ENCODE measurements at regions not wholly inside any gene's neighbourhood (a gene's known extent, or its start where the extent isn't known, plus 50 kb on each side); places are given as distances from the start of the nearest gene placed in this dataset.
"Not testable (repeated sequence)": the region's sequence is repeated elsewhere in the genome, so short reads cannot be mapped to it uniquely, and the experiment has no call there.

- not testable (repeated sequence) for TF ChIP-seq CTCF (conservative IDR thresholded peaks at IDR 0.05; ENCODE audit: low read length); EZH2phosphoT487 (IDR thresholded peaks at IDR 0.05; ENCODE audit: borderline replicate concordance, low read depth, low read length)
Measured at GRCh38 chr10:30129326-30129725, 69.9 kb upstream of the JCAD start.
